WTC11 (cell line): ENCODE measurements at regions not wholly inside any gene's neighbourhood (a gene's known extent, or its start where the extent isn't known, plus 50 kb on each side); places are given as distances from the start of the nearest gene placed in this dataset.

Source experiments
- CREB1 ChIP-seq: sonication (generic); formaldehyde crosslinking; IDR thresholded peaks from 2 replicates; pipeline ENCODE4 v1.8.0; 2023; ENCODE audit warnings: mild to moderate bottlenecking, missing genetic modification reagents
- CTCF ChIP-seq: fragments of 200-600 bp; IDR thresholded peaks from 2 replicates; pipeline ENCODE4 v1.8.0; 2022; ENCODE audit warnings: antibody characterized with exemption
- E2F5 ChIP-seq: sonication (generic); formaldehyde crosslinking; IDR thresholded peaks from 2 replicates; pipeline ENCODE4 v1.8.1; 2022; ENCODE audit warnings: mild to moderate bottlenecking, moderate library complexity, missing genetic modification reagents
- ESRRA ChIP-seq: sonication (generic); formaldehyde crosslinking; IDR thresholded peaks from 2 replicates; pipeline ENCODE4 v1.8.1; 2022; ENCODE audit warnings: mild to moderate bottlenecking, missing genetic modification reagents, borderline replicate concordance
- GTF2I ChIP-seq: fragments of 250-450 bp; sonication (Bioruptor Pico); conservative IDR thresholded peaks from 2 replicates; pipeline ENCODE4 v1.4.0; 2021; ENCODE audit warnings: mild to moderate bottlenecking
- JAZF1 ChIP-seq: fragments of 250-450 bp; sonication (Bioruptor Pico); IDR thresholded peaks from 2 replicates; pipeline ENCODE4 v1.9.0; 2021; ENCODE audit warnings: moderate library complexity, mild to moderate bottlenecking, inconsistent platforms
- KAT7 ChIP-seq: sonication (generic); formaldehyde crosslinking; IDR thresholded peaks from 2 replicates; pipeline ENCODE4 v1.8.1; 2023; ENCODE audit warnings: missing genetic modification reagents, mild to moderate bottlenecking, borderline replicate concordance
- MAX ChIP-seq: sonication (generic); formaldehyde crosslinking; IDR thresholded peaks from 2 replicates; pipeline ENCODE4 v1.8.0; 2022; ENCODE audit warnings: mild to moderate bottlenecking, missing genetic modification reagents
- NFE2L1 ChIP-seq: sonication (generic); formaldehyde crosslinking; IDR thresholded peaks from 2 replicates; pipeline ENCODE4 v1.8.1; 2023; ENCODE audit warnings: missing genetic modification reagents
- TEAD4 ChIP-seq: sonication (generic); formaldehyde crosslinking; IDR thresholded peaks from 2 replicates; pipeline ENCODE4 v1.8.0; 2022; ENCODE audit warnings: mild to moderate bottlenecking, missing genetic modification reagents
- ZNF532 ChIP-seq: fragments of 250-450 bp; sonication (Bioruptor Pico); IDR thresholded peaks from 2 replicates; pipeline ENCODE4 v1.9.0; 2021; ENCODE audit warnings: mild to moderate bottlenecking, borderline replicate concordance

GRCh38 chr13:50144246-50145160 lies 129.3 kb downstream of the KCNRG start:
- TF ChIP-seq CTCF (no peak), CREB1 (CRISPR knock-in tag) (no peak), ESRRA (CRISPR knock-in tag) (no peak), E2F5 (no peak), ZNF532 (no peak), NFE2L1 (no peak), TEAD4 (CRISPR knock-in tag) (no peak), JAZF1 (no peak), MAX (CRISPR knock-in tag) (no peak), KAT7 (no peak), GTF2I (CRISPR knock-in tag) (no peak)
